ENCODE measurements at regions not wholly inside any gene's neighbourhood (a gene's known extent, or its start where the extent isn't known, plus 50 kb on each side); places are given as distances from the start of the nearest gene placed in this dataset.
"Not testable (repeated sequence)": the region's sequence is repeated elsewhere in the genome, so short reads cannot be mapped to it uniquely, and the experiment has no call there.

GRCh38 chr17:30727517-30727916 lies 97.0 kb downstream of the CRLF3 start:
- not testable (repeated sequence) for TF ChIP-seq REST (IDR thresholded peaks at IDR 0.05; ENCODE audit: low read depth, low read length); SP1 (IDR thresholded peaks at IDR 0.05; ENCODE audit: low read depth, low read length); EP300 (IDR thresholded peaks at IDR 0.05; ENCODE audit: borderline replicate concordance in 1 of 2, control insufficient read depth in 1 of 2, low read depth in 2 of 2, low read length in 2 of 2); CTCF (IDR thresholded peaks at IDR 0.05 in 2 of 3, conservative IDR thresholded peaks at IDR 0.05 in 1 of 3; ENCODE audit: control insufficient read depth in 2 of 3, extremely low read depth in 1 of 3, insufficient read depth in 1 of 3, low read depth in 3 of 3, low read length in 3 of 3); CHD1 (IDR thresholded peaks at IDR 0.05; ENCODE audit: low read depth, low read length); JUND (IDR thresholded peaks at IDR 0.05; ENCODE audit: low read depth, low read length); ZNF384 (IDR thresholded peaks at IDR 0.05; ENCODE audit: borderline replicate concordance, low read depth, low read length); POLR2AphosphoS5 (IDR thresholded peaks at IDR 0.05; ENCODE audit: low read length)
- TF ChIP-seq, protein P1, sequence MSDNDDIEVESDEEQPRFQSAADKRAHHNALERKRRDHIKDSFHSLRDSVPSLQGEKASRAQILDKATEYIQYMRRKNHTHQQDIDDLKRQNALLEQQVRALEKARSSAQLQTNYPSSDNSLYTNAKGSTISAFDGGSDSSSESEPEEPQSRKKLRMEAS (IDR thresholded peaks at IDR 0.05; ENCODE audit: low read depth, low read length): not testable (repeated sequence)

Data from GM12878 (cell line).